Suppressor macrophage treated with lipopolysaccharide for 4 hours (primary cell): ENCODE measurements at regions not wholly inside any gene's neighbourhood (a gene's known extent, or its start where the extent isn't known, plus 50 kb on each side); places are given as distances from the start of the nearest gene placed in this dataset.
"Not testable (repeated sequence)": the region's sequence is repeated elsewhere in the genome, so short reads cannot be mapped to it uniquely, and the experiment has no call there.

Experiments
- DNase-seq: peaks from one replicate; pipeline ENCODE4 v3.0.0-alpha.2; 2020

- no peak for DNase-seq
Observed at GRCh38 chr3:39558775-39559306, 91.4 kb downstream of the MOBP start.

GRCh38 chr3:39559543-39559942 lies 92.1 kb downstream of the MOBP start:
- no peak for DNase-seq

- DNase-seq, result no peak
Observed at GRCh38 chr3:39568508-39568907, 101.0 kb downstream of the MOBP start.

GRCh38 chr3:39569095-39569494 lies 101.6 kb downstream of the MOBP start:
- no peak for DNase-seq

- no peak for DNase-seq
Observed at GRCh38 chr3:39573392-39573791, 105.9 kb downstream of the MOBP start.

GRCh38 chr3:39577541-39577940 lies 110.1 kb downstream of the MOBP start:
- DNase-seq, result no peak

GRCh38 chr3:39586215-39586614 lies 118.7 kb downstream of the MOBP start:
- DNase-seq, result not testable (repeated sequence)

- DNase-seq, result peak; percentile 4
Observed at GRCh38 chr3:39587113-39587512, 119.6 kb downstream of the MOBP start.

- DNase-seq, result no peak
Observed at GRCh38 chr3:39590806-39591205, 123.3 kb downstream of the MOBP start.

- DNase-seq, result no peak
Observed at GRCh38 chr3:39592311-39593050, 125.0 kb downstream of the MOBP start.

GRCh38 chr3:39593341-39593740 lies 125.9 kb downstream of the MOBP start:
- DNase-seq, result no peak

GRCh38 chr3:39601241-39601640 lies 133.8 kb downstream of the MOBP start:
- DNase-seq, result no peak

GRCh38 chr3:39605837-39606236 lies 138.4 kb downstream of the MOBP start:
- DNase-seq, result no peak

- DNase-seq, result no peak
Observed at GRCh38 chr3:39626198-39626597, 158.7 kb downstream of the MOBP start.

GRCh38 chr3:39631136-39631535 lies 163.7 kb downstream of the MOBP start:
- DNase-seq, result no peak

GRCh38 chr3:39637807-39638206 lies 170.3 kb downstream of the MOBP start:
- DNase-seq, result peak; percentile 23

GRCh38 chr3:39638301-39638700 lies 170.8 kb downstream of the MOBP start:
- DNase-seq, result peak; percentile 16

- DNase-seq, result peak; percentile 92
Observed at GRCh38 chr3:39639344-39640236, 169.8 kb upstream of the MYRIP start.

GRCh38 chr3:39641274-39641673 lies 168.1 kb upstream of the MYRIP start:
- DNase-seq, result no peak

GRCh38 chr3:39644176-39644575 lies 165.2 kb upstream of the MYRIP start:
- DNase-seq, result peak; percentile 46

- DNase-seq, result not testable (repeated sequence)
Observed at GRCh38 chr3:39651256-39651655, 158.2 kb upstream of the MYRIP start.

GRCh38 chr3:39651993-39652739 lies 157.2 kb upstream of the MYRIP start:
- DNase-seq, result no peak

GRCh38 chr3:39655718-39656117 lies 153.7 kb upstream of the MYRIP start:
- DNase-seq, result not testable (repeated sequence)
